A673 (cell line): ENCODE measurements at regions not wholly inside any gene's neighbourhood (a gene's known extent, or its start where the extent isn't known, plus 50 kb on each side); places are given as distances from the start of the nearest gene placed in this dataset.

Experiments
- BruUV-seq: library from RNA; stranded (reverse); fragments of 400-500 nt; replicated peaks from 2 replicates; lab custom pipeline; 2021; lab: Mats Ljungman, UMichigan
- CTCF ChIA-PET: fragments of 300-600 bp; sonication (Branson Sonifier 250); formaldehyde crosslinking; loops from one replicate; lab custom pipeline; 2022; ENCODE audit warnings: antibody characterized with exemption; lab: Charles Lee
- POLR2A ChIA-PET: fragments of 300-600 bp; sonication (Branson Sonifier 250); formaldehyde crosslinking; loops from one replicate; lab custom pipeline; 2022; ENCODE audit warnings: antibody characterized with exemption; ENCODE audit not compliant: low non-redundant PET; lab: Charles Lee
- DNase-seq: peaks from one replicate; pipeline ENCODE4 v3.0.0-alpha.2; 2015; ENCODE audit warnings: low spot score
- H3K27ac ChIP-seq: fragments of 200-600 bp; sonication (generic); 2 replicates; pipeline ENCODE4 v1.5.1; 2016; ENCODE audit warnings: mixed run types, low read depth, mild to moderate bottlenecking, mixed read lengths, antibody characterized with exemption, low read length; ENCODE audit not compliant: poor library complexity, severe bottlenecking
- H3K27me3 ChIP-seq: fragments of 200-600 bp; sonication (generic); replicated peaks from 2 replicates; pipeline ENCODE4 v1.6.1; 2017; ENCODE audit warnings: mixed run types, low read depth, mild to moderate bottlenecking, mixed read lengths, antibody characterized with exemption, low read length; ENCODE audit not compliant: insufficient read depth, poor library complexity
- H3K36me3 ChIP-seq: fragments of 200-600 bp; sonication (generic); 2 replicates; pipeline ENCODE4 v1.6.1; 2016; ENCODE audit warnings: mixed run types, mild to moderate bottlenecking, mixed read lengths, antibody characterized with exemption, low read length; ENCODE audit not compliant: insufficient read depth, poor library complexity, severe bottlenecking
- H3K4me1 ChIP-seq: fragments of 200-600 bp; sonication (generic); 2 replicates; pipeline ENCODE4 v1.6.1; 2017; ENCODE audit warnings: mixed run types, mild to moderate bottlenecking, mixed read lengths, antibody characterized with exemption, low read length; ENCODE audit not compliant: insufficient read depth, poor library complexity, severe bottlenecking
- H3K4me3 ChIP-seq: fragments of 200-600 bp; sonication (generic); 2 replicates; pipeline ENCODE4 v1.5.1; 2016; ENCODE audit warnings: low read depth, mixed run types, mild to moderate bottlenecking, mixed read lengths, low read length; ENCODE audit not compliant: poor library complexity, severe bottlenecking
- H3K9me3 ChIP-seq: fragments of 200-600 bp; sonication (generic); 2 replicates; pipeline ENCODE4 v1.6.1; 2016; ENCODE audit warnings: mixed run types, low read depth, mild to moderate bottlenecking, mixed read lengths, antibody characterized with exemption, low read length; ENCODE audit not compliant: poor library complexity, severe bottlenecking
- CTCF ChIP-seq: fragments of 300-800, 200-600 bp; sonication (generic); conservative IDR thresholded peaks from 2 replicates; pipeline ENCODE4 v1.5.1; 2017; ENCODE audit warnings: low read depth, mild to moderate bottlenecking, antibody characterized with exemption, low read length, moderate library complexity, mixed read lengths
- EZH2 ChIP-seq: fragments of 200-600 bp; sonication (generic); IDR thresholded peaks from 2 replicates; pipeline ENCODE4 v1.6.1; 2017; ENCODE audit warnings: borderline replicate concordance, low read depth, mild to moderate bottlenecking, mixed read lengths, antibody characterized with exemption, low read length; ENCODE audit not compliant: poor library complexity, severe bottlenecking
- intact Hi-C: fragments of 100-400 bp; cut with micrococcal nuclease; formaldehyde crosslinking; loops from one replicate; pipeline ENCODE4 v1.10.0; 2022; ENCODE audit not compliant: unreplicated experiment

- TF ChIP-seq EZH2 (no peak), CTCF (no peak)
- no peak overlapping the region for H3K27ac ChIP-seq
- BruUV-seq, result no TSS peak
These were observed 339.4 kb downstream of the SFMBT2 start for GRCh38 chr10:7071421-7071820.

GRCh38 chr10:7070950-7071349 is 339.9 kb downstream of the SFMBT2 start:
- no TSS peak for BruUV-seq
- Histone ChIP-seq H3K36me3 (no peaks in the 10 kb centered on the region), H3K4me1 (no peaks in the 10 kb centered on the region), H3K9me3 (no peaks in the 10 kb centered on the region), H3K4me3 (no peak overlapping the region), H3K27me3 (peaks cover 92% of the 10 kb centered on the region), H3K27ac (no peak overlapping the region)
- intact Hi-C loops, result no loop called here
- ChIA-PET POLR2A (no interaction called here), CTCF (no interaction called here)
- no peak for DNase-seq
- no peak for TF ChIP-seq EZH2
- no peak for TF ChIP-seq CTCF

More at GRCh38 chr10:7071421-7071820, 339.4 kb downstream of the SFMBT2 start:
- Histone ChIP-seq H3K4me1 (no peaks in the 10 kb centered on the region), H3K9me3 (no peaks in the 10 kb centered on the region), H3K36me3 (no peaks in the 10 kb centered on the region), H3K27me3 (peaks cover 96% of the 10 kb centered on the region), H3K4me3 (no peak overlapping the region)
- ChIA-PET CTCF (no interaction called here), POLR2A (no interaction called here)
- intact Hi-C loops, result no loop called here
- DNase-seq, result no peak

- no peaks in the 10 kb centered on the region for H3K9me3 ChIP-seq
- no peak overlapping the region for H3K27ac ChIP-seq
- intact Hi-C loops, result no loop called here
- H3K4me1 ChIP-seq, result no peaks in the 10 kb centered on the region
- H3K36me3 ChIP-seq, result no peaks in the 10 kb centered on the region
- peaks cover 79% of the 10 kb centered on the region for H3K27me3 ChIP-seq
- no peak overlapping the region for H3K4me3 ChIP-seq
- DNase-seq, result no peak
- ChIA-PET CTCF (no interaction called here), POLR2A (no interaction called here)
- TF ChIP-seq CTCF (no peak), EZH2 (no peak)
- no TSS peak for BruUV-seq
These were observed 341.1 kb downstream of the SFMBT2 start for GRCh38 chr10:7069706-7070105.
